ENCODE measurements at regions not wholly inside any gene's neighbourhood (a gene's known extent, or its start where the extent isn't known, plus 50 kb on each side); places are given as distances from the start of the nearest gene placed in this dataset.

- DNase-seq (ENCODE audit: low spot score): no peak
These were observed 132.3 kb downstream of the TINAG start for GRCh38 chr6:54440549-54440948.

- no peak for DNase-seq (ENCODE audit: low spot score)
These were observed 132.8 kb downstream of the TINAG start for GRCh38 chr6:54441020-54441419.

DNA sequence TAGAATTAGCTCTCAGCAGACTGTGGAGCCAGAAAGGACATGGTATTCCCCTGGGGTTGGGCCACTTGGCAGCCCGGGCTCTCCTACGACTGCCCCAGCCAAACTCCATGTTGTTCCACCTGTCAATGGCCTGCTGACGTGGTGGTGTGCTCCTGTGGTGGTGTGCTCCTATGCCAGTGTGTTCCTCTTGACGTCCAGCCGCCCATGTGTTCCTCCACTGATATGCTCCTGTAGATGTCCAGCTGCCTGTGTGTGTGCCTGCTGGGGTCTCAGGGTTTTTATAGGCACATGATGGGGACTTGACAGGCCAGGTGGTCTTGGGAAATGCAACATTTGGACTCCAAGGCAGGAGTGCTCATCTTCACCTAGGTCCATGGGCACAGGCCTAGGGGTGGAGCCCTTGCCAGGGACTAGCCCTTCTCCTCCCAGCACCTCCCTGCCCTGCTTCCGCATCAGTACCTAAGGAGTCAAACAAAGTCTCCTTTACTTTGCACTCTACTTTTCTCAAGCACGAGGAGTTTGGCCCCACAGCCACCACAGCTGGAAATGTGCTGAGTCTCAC, 133.5 kb downstream of the TINAG start:
- no peak for DNase-seq (ENCODE audit: low spot score)

DNA sequence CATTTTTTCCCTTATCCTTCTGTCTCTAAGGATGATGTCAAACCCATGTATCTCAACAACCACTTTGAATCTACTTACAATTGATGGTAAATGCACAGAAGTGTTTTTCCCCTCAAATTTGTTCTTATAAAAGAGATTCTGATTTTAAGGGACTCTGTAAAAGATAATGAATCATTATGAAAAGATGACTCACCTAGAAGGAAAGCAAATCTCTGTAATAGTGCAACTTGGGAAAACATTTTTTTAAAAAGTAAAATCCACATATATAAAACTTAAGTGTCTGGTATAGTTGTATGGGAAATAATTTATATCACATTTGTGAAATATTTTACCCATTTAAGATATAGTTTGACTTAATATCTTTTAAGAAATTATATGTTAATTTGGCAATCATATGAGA, 137.0 kb downstream of the TINAG start:
- DNase-seq (ENCODE audit: low spot score): no peak

DNA sequence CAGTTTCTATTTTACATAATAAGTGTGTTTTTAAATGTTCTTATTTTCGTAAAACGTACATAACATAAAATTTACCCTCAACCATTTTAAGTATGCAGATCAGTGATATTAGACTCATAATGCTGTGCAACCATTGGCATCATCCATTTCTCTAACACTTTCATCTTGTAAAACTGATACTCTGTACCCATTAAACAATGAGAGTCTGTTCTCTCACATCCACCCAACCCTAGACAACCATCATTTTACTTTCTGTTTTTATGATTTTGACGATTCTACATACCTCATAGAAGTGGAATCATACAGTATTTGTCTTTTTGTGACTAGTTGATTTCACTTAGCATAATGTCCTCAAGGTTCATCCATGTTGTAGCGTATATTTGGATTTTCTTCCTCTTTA, 140.4 kb downstream of the TINAG start:
- DNase-seq (ENCODE audit: low spot score): no peak

- no peak for DNase-seq (ENCODE audit: low spot score)
These were observed 143.3 kb downstream of the TINAG start for GRCh38 chr6:54451516-54451915.

DNA sequence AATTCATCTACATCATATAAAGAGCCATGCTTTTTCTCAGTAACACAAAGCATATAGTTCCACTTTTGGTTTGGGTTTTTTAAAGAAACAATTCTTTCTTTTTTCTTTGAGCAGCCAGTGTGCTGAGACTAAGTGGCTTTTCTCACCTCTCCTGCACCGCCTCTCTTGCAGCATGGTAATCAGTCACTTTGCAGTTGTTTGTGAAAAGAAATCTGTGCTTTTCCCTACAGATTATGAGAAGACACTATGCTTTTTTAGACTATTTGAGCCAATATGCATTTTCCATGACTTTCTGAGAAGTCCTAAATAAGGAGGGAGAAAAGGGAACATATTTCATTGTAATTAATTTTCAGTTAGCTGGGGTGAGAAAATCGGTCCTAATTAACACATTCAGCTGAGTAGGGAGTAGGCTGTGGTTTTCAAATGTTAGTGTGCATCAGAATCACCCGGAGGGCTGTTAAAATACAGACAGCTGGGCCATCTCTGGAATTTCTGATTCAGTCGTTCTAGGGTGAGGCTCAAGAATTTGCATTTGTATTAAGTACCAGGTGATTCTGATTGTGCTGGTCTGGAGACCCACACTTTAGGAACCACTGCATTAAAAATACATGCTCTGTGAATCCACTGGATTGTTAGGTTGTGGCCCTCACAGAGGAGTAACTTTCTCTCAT, 155.2 kb downstream of the TINAG start:
- no peak for DNase-seq (ENCODE audit: low spot score)

DNA sequence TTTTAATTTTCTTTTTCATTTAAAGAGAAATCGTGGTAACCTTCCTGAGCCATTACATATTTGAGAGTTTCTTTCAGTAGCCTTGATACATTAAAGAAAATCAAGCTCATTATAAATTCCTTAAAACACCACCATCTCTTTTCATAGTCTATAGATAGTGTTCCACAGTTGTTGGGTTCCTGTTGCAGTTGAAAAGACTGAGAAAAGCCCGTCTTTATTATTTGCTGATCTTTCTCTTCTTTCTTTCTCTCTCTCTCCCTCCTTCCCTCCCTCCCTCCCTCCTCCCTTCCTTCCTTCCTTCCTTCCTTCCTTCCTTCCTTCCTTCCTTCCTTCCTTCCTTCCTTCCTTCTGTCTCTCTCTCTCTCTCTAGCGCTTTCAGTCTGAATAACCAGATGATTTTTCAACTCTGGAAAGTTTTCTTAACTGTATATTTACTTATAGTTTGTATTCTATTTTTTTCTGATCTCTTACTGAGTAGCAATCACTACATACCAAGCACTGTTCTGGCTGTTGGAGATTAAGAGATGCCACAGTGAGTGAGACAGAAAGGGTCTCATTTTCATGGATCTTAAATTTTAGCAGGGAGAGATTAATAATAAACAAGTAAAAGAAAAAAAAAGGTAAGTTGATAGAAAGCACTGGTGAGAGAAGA, 157.5 kb downstream of the TINAG start:
- no peak for DNase-seq (ENCODE audit: low spot score)

DNA sequence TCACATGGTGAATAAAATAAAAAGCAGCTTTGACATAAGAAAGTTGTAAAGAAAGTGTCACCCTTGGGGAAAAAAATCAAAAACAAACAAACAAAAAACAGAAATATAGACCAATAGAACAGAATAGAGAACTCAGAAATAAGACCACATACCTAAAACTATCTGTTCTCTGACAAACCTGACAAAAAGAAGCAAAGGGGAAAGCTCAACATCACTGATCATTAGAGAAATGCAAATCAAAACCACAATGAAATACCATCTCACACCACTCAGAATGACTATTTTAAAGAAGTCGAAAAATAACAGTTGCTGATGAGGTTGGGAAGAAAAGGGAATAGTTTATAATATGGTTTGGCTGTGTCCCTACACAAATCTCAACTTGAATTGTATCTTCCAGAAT, 159.1 kb downstream of the TINAG start:
- DNase-seq (ENCODE audit: low spot score): no peak

DNA sequence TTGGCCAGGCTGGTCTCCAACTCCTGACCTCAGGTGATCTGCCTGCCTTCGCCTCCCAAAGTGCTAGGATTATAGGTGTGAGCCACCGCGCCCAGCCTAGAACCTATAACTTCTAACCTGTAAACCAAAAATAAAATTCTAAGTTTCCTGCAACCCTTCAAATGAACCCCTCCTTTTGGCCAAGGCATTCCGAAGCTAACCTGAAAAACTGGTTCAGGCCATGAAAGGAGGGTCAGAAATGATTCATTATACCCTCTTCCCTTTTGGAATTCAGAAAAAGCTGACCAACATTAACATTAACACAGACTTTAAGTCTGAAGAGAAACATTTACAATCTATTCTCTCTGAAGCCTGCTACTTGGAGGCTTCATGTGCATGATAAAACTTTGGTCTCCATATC, 165.1 kb downstream of the TINAG start:
- DNase-seq (ENCODE audit: low spot score): no peak

DNA sequence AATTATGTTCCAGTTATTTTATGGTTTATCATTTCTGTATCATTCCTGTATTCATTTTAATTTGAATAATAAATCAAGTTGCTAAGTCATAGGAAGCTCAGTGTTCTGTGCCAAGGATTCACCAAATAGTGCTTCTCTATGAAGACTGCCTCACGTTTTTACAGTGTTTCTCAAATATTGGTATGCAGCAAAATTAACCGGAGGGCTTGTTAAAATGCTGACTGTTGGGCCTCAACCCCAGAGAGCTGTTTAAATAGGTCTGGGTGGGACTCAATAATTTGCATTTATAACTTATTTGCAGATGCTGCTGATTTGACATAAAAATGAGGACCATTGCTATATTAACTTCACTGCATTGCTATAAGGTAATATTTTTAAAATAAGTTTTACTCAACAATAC, 166.7 kb downstream of the TINAG start:
- no peak for DNase-seq (ENCODE audit: low spot score)

GRCh38 chr6:54481091-54481490, 172.8 kb downstream of the TINAG start:
- DNase-seq (ENCODE audit: low spot score): no peak

- no peak for DNase-seq (ENCODE audit: low spot score)
These were observed 183.2 kb downstream of the TINAG start for GRCh38 chr6:54491431-54491830.

GRCh38 chr6:54493138-54493537, 184.9 kb downstream of the TINAG start:
- DNase-seq (ENCODE audit: low spot score): no peak

GRCh38 chr6:54503144-54503543, 194.9 kb downstream of the TINAG start:
- DNase-seq (ENCODE audit: low spot score): no peak

DNA sequence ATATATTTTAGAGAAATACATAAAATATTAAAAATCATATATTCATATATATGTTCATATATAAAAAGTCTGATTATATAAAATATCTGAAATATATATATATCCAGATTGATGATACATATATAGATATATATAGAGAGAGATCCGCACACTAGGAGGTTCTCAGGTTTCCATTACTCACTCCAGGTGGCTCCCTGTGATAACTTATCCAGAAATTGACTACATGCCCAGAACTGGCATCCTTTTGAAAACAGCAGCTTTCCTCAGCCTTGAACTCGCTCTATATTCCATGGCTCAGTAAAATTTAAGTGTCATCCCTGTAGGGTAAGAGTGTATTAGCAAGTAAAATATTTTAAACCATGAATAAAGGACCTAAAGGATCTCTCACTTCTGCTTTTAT, 206.8 kb downstream of the TINAG start:
- no peak for DNase-seq (ENCODE audit: low spot score)

GRCh38 chr6:54515713-54516112, 207.5 kb downstream of the TINAG start:
- no peak for DNase-seq (ENCODE audit: low spot score)

DNA sequence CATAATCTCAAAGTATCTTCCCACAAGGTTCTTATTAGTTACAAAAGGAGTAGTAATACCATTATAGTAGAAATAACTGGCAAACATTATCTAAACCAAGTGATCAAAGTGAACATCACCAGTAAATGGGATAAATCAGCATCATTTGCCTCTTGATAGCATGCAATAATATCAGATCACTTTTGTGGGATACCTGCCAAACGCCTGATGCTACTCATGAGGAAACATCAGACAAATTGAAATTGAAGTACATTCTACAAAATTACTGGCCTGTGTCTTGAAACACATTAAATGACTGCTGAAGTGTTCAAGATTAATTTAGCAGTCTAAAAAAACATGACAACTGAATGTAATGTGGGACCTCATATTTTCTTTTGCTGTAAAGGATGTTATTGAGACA, 208.1 kb downstream of the TINAG start:
- DNase-seq (ENCODE audit: low spot score): no peak

- DNase-seq (ENCODE audit: low spot score): no peak
These were observed 210.9 kb downstream of the TINAG start for GRCh38 chr6:54519161-54519560.

GRCh38 chr6:54525731-54526130, 217.5 kb downstream of the TINAG start:
- no peak for DNase-seq (ENCODE audit: low spot score)

DNA sequence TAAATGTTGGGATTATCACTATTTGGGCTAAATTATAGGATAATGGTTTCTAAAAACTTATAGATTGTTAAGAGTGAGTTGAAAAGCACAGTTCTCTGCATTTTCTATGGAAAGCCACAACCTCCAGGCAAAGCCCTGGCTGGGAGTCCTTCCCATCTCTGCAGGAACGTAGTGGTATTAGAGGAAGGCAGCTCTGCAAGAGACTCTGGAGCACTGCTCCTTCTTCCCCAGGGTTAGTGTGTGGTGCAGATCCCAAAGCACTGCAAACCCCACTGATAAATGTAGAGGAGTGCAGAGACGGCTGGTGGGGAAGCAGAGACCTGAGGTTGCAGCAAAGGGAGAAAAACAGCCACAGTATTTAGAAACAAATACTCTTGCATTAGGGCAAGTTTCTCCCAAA, 225.3 kb downstream of the TINAG start:
- no peak for DNase-seq (ENCODE audit: low spot score)

DNA sequence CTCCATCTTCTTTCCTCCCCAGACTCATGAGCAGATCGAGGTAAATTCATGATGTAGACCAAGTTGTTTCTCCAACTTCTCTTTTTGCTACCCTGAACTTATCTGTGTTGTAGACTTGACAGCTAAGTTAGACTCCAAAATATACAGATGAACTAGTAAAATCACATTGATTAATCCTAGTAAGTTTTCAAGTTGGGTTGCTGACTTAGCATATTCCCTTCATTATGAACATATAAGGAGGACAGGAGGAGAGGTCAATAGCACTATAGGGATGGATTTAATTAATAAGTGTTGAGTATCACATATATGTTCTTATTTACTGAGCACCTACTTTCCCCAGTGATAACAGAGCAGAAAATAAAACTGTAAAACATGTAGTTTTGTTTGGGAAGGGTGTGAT, 227.3 kb downstream of the TINAG start:
- no peak for DNase-seq (ENCODE audit: low spot score)

- DNase-seq (ENCODE audit: low spot score): no peak
These were observed 233.3 kb downstream of the TINAG start for GRCh38 chr6:54541541-54541940.

GRCh38 chr6:54559136-54559535, 250.9 kb downstream of the TINAG start:
- DNase-seq (ENCODE audit: low spot score): no peak

Data from globus pallidus (tissue), 1 donor.